Mesothelial cell of epicardium (in vitro differentiated cells): ENCODE measurements at regions not wholly inside any gene's neighbourhood (a gene's known extent, or its start where the extent isn't known, plus 50 kb on each side); places are given as distances from the start of the nearest gene placed in this dataset.

Experiments used
- DNase-seq, 2 experiments: peaks; one replicate each; pipeline ENCODE4 v3.0.0; 2021; ENCODE audit warnings: low spot score in 2 of 2; ENCODE audit not compliant: unreplicated experiment in 2 of 2
- H3K27ac Mint-ChIP-seq: 2 replicates; pipeline ENCODE4 v1.8.0; 2021; ENCODE audit warnings: mixed read lengths
- H3K27me3 Mint-ChIP-seq: 2 replicates; pipeline ENCODE4 v1.8.0; 2021; ENCODE audit warnings: low read depth, mixed read lengths
- H3K36me3 Mint-ChIP-seq: 2 replicates; pipeline ENCODE4 v1.8.0; 2021; ENCODE audit warnings: mixed read lengths
- H3K4me1 Mint-ChIP-seq: 2 replicates; pipeline ENCODE4 v1.8.0; 2021; ENCODE audit warnings: mixed read lengths
- H3K4me3 Mint-ChIP-seq: 2 replicates; pipeline ENCODE4 v1.8.0; 2021; ENCODE audit warnings: mild to moderate bottlenecking, moderate library complexity, mixed read lengths
- H3K9me3 Mint-ChIP-seq: 2 replicates; pipeline ENCODE4 v1.8.0; 2021; ENCODE audit warnings: mixed read lengths
- TF ChIP-seq, protein P1 (sequence below): fragments of 200-600 bp; sonication (generic); IDR thresholded peaks from one replicate; pipeline ENCODE4 v1.5.0; 2021; ENCODE audit warnings: antibody characterized with exemption; ENCODE audit not compliant: unreplicated experiment

DNA sequence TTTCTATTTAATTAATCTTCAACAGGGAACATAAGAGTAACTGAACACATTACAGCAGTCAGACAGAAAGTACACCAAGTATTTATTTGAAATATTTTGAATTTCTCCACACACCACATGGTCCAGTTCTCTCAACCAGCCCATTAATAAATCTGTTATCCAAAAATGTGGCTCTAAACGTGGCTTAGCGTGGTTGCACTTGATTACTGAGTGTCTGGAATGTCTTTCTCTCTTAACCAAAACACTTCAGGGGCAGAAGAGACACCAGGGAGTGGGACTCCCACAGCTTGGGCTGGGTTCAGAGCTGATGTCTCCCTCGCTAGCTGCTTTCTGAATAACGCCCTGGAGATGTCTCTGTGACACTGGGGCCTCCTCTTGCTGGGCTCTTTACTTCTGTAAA is 52.6 kb upstream of the FANCC start:
- H3K36me3 Mint-ChIP-seq = no peaks in the 10 kb centered on the region
- TF ChIP-seq, protein P1, sequence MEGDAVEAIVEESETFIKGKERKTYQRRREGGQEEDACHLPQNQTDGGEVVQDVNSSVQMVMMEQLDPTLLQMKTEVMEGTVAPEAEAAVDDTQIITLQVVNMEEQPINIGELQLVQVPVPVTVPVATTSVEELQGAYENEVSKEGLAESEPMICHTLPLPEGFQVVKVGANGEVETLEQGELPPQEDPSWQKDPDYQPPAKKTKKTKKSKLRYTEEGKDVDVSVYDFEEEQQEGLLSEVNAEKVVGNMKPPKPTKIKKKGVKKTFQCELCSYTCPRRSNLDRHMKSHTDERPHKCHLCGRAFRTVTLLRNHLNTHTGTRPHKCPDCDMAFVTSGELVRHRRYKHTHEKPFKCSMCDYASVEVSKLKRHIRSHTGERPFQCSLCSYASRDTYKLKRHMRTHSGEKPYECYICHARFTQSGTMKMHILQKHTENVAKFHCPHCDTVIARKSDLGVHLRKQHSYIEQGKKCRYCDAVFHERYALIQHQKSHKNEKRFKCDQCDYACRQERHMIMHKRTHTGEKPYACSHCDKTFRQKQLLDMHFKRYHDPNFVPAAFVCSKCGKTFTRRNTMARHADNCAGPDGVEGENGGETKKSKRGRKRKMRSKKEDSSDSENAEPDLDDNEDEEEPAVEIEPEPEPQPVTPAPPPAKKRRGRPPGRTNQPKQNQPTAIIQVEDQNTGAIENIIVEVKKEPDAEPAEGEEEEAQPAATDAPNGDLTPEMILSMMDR = no peak
- DNase-seq = no peak

DNA sequence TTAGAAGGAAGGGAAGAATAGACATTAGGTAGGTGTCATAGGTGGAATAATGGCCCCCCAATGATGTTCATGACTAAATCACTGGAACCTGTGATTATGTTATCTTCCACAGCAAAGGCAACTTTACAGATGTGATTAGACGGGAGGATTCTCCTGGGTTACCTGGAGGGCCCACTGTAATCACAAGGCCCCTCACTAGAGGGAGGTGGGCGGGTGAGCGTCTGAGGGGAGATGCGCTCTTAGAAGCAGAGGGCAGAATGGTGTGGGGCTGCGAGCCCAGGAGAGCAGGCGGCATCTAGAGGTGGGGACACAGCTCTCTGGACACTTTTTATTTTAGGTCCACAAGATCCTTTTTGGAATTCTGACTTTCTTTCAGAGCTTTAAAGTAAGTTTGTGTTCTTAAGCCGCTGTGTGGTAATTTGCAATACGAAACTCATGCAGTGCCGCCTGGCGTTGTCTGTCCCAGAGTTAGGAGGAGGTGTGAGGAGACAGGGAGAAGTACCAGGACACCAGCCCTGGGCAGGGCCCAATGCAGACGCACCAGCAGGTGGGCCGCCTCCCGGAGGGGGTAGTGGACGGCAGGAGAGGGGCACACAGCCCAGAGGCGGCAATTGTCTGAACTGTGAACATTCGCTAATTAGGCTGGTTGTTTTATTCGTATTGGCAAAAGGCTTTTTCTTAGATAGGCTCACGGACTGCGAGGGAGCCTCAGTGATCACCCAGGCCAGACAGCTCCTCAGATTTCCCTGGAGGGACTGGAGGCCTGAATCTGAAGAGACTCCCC is 51.1 kb upstream of the FANCC start:
- H3K4me3 Mint-ChIP-seq = no peak overlapping the region
- no peak overlapping the region for H3K27ac Mint-ChIP-seq
- H3K4me1 Mint-ChIP-seq = peaks cover 42% of the 10 kb centered on the region
- no peak for DNase-seq
- peaks cover 4% of the 10 kb centered on the region for H3K9me3 Mint-ChIP-seq
- no peaks in the 10 kb centered on the region for H3K36me3 Mint-ChIP-seq
- peaks cover 5% of the 10 kb centered on the region for H3K27me3 Mint-ChIP-seq
- TF ChIP-seq, protein P1 = no peak

More for the DNA sequence above, 52.6 kb upstream of the FANCC start:
- Mint-ChIP-seq H3K4me1 (peaks cover 46% of the 10 kb centered on the region), H3K9me3 (peaks cover 4% of the 10 kb centered on the region), H3K4me3 (no peak overlapping the region), H3K27me3 (peaks cover 8% of the 10 kb centered on the region), H3K27ac (peak overlapping the region; percentile 71)
